Vagina (tissue), 2 donors: ENCODE measurements at regions not wholly inside any gene's neighbourhood (a gene's known extent, or its start where the extent isn't known, plus 50 kb on each side); places are given as distances from the start of the nearest gene placed in this dataset.

Experiments used
- DNase-seq, 2 donors: peaks; one replicate each; pipeline ENCODE4 v3.0.0-alpha.2; 2017; ENCODE audit errors: extremely low spot score in 2 of 2
- H3K27ac ChIP-seq: fragments of 200-600 bp; sonication (generic); one replicate; pipeline ENCODE4 v1.5.1; 2019
- H3K27me3 ChIP-seq: fragments of 200-600 bp; sonication (generic); one replicate; pipeline ENCODE4 v1.5.1; 2019
- H3K36me3 ChIP-seq, 2 donors: fragments of 200-600 bp; sonication (generic); one replicate each; pipeline ENCODE4 v1.5.1; 2017 to 2019
- H3K4me1 ChIP-seq: fragments of 200-600 bp; sonication (generic); one replicate; pipeline ENCODE4 v1.5.1; 2019
- H3K4me3 ChIP-seq, 2 donors: fragments of 200-600 bp; sonication (generic); 1 replicate in 1 of 2; 2 replicates in 1 of 2; pipeline ENCODE4 v1.5.1; 2016 to 2019
- H3K9me3 ChIP-seq: fragments of 200-600 bp; sonication (generic); one replicate; pipeline ENCODE4 v1.5.1; 2019
- POLR2A ChIP-seq, 2 donors: fragments of 450-650 bp; IDR thresholded peaks; one replicate each; pipeline ENCODE4 v1.6.1; 2017; ENCODE audit warnings: antibody characterized with exemption in 2 of 2, mild to moderate bottlenecking in 2 of 2, moderate library complexity in 2 of 2
- POLR2AphosphoS5 ChIP-seq, 2 donors: sonication (generic); formaldehyde crosslinking; IDR thresholded peaks; one replicate each; pipeline ENCODE4 v1.9.0; 2017; ENCODE audit warnings: antibody characterized with exemption in 2 of 2, mild to moderate bottlenecking in 2 of 2, low read depth in 1 of 2; ENCODE audit not compliant: insufficient read depth in 1 of 2
- intact Hi-C: fragments of 100-400 bp; cut with DNase I; formaldehyde crosslinking; loops from one replicate; pipeline ENCODE4 v1.15.1; 2023
- TF ChIP-seq, protein P1 (sequence below), 3 experiments: fragments of 450-650 bp in 2 of 3; fragments of 200-600 bp in 1 of 3; sonication (generic) in 1 of 3; IDR thresholded peaks; one replicate each; pipeline ENCODE4 v1.5.1; 2017 to 2019; ENCODE audit warnings: antibody characterized with exemption in 3 of 3, mild to moderate bottlenecking in 2 of 3, moderate library complexity in 2 of 3

DNA sequence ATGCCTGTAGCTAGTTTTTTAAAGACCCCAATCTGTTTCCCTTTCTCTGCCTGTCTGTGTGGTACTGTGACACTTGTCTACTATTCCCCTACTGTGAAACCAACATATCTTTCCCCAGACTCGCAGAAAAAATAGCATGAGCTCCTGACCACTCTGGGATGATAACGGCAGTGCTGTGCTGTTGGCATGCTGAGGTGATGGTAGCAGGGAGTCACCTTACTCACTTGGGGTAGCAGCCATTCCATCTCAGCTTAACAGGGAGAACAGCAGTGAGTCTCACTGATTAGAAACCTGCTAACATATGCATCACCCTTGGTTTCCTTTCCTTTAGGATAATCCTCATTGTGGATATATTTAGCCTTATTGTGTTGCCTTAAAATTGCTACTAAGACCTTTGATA lies 469.6 kb upstream of the FZD8 start:
- Histone ChIP-seq H3K4me1 (no peaks in the 10 kb centered on the region), H3K27ac (no peak overlapping the region), H3K36me3 (no peaks in the 10 kb centered on the region), H3K27me3 (no peaks in the 10 kb centered on the region), H3K9me3 (no peaks in the 10 kb centered on the region), H3K4me3 (no peak overlapping the region)
- DNase-seq: no peak
- TF ChIP-seq POLR2AphosphoS5 (IDR thresholded peaks at IDR 0.05; ENCODE audit: insufficient read depth in 1 of 2, low read depth in 1 of 2): no peak
- TF ChIP-seq, protein P1, sequence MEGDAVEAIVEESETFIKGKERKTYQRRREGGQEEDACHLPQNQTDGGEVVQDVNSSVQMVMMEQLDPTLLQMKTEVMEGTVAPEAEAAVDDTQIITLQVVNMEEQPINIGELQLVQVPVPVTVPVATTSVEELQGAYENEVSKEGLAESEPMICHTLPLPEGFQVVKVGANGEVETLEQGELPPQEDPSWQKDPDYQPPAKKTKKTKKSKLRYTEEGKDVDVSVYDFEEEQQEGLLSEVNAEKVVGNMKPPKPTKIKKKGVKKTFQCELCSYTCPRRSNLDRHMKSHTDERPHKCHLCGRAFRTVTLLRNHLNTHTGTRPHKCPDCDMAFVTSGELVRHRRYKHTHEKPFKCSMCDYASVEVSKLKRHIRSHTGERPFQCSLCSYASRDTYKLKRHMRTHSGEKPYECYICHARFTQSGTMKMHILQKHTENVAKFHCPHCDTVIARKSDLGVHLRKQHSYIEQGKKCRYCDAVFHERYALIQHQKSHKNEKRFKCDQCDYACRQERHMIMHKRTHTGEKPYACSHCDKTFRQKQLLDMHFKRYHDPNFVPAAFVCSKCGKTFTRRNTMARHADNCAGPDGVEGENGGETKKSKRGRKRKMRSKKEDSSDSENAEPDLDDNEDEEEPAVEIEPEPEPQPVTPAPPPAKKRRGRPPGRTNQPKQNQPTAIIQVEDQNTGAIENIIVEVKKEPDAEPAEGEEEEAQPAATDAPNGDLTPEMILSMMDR (IDR thresholded peaks at IDR 0.05): no peak
- no peak for TF ChIP-seq POLR2A (IDR thresholded peaks at IDR 0.05)
- intact Hi-C loops: no loop called here

DNA sequence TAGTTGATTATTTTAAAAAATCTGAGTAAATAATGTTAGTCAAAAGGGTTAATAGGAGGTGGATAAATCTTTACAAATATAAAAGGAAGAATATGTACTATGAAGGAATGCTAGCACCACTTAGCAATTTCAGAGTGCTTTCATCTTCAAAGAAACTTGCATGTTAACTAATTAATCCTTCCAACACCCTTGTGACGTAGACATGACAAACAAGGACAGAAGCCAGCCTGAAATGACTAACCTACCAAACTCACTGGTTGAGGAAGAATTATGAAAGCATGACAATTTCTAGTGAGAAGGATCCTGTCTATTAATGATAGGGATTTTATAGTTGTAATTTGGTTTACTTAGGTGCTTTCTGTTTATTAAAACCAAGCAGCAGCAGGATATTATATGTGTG lies 468.0 kb upstream of the FZD8 start:
- Histone ChIP-seq H3K4me1 (no peaks in the 10 kb centered on the region), H3K27ac (no peak overlapping the region), H3K9me3 (no peaks in the 10 kb centered on the region), H3K4me3 (no peak overlapping the region), H3K36me3 (no peaks in the 10 kb centered on the region), H3K27me3 (no peaks in the 10 kb centered on the region)
- intact Hi-C loops: no loop called here
- no peak for DNase-seq
- TF ChIP-seq, protein P1 (IDR thresholded peaks at IDR 0.05): no peak
- TF ChIP-seq POLR2A (IDR thresholded peaks at IDR 0.05): no peak
- no peak for TF ChIP-seq POLR2AphosphoS5 (IDR thresholded peaks at IDR 0.05; ENCODE audit: insufficient read depth in 1 of 2, low read depth in 1 of 2)

DNA sequence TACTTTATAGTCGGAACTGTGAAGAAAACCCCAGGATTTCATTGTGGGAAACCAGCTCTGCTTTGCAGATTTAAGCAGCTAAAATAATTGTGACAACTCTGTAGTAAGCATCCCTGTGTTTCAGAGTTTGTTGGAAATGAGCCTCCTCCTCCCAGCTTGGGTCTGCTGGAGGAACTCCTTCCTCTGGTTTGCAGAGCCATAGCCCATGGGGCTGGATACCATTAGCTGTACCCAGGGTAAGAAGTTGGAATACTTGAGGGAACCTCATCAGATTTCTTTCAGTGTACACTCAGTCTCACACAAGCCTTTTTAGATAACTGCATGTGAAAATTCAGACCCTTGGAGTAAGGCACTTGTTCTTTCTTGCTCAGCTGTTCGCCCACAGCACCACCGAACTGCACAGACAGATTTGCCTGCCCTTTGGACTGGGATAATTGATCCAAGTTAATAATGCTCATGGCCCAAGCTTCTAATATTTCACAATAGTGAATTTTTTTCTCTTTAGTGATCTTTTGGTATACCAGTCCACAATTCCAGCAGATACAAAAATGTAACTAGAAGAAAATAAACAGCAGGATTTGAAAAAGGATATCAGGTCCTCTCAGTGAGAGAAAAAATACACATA lies 467.4 kb upstream of the FZD8 start:
- DNase-seq: no peak
- no peaks in the 10 kb centered on the region for H3K4me1 ChIP-seq
- H3K27ac ChIP-seq: no peak overlapping the region
- no peaks in the 10 kb centered on the region for H3K27me3 ChIP-seq
- TF ChIP-seq, protein P1 (IDR thresholded peaks at IDR 0.05): no peak
- TF ChIP-seq POLR2A (IDR thresholded peaks at IDR 0.05): no peak
- no peak for TF ChIP-seq POLR2AphosphoS5 (IDR thresholded peaks at IDR 0.05; ENCODE audit: insufficient read depth in 1 of 2, low read depth in 1 of 2)
- no peaks in the 10 kb centered on the region for H3K36me3 ChIP-seq
- no peaks in the 10 kb centered on the region for H3K9me3 ChIP-seq
- no peak overlapping the region for H3K4me3 ChIP-seq
- intact Hi-C loops: no loop called here

DNA sequence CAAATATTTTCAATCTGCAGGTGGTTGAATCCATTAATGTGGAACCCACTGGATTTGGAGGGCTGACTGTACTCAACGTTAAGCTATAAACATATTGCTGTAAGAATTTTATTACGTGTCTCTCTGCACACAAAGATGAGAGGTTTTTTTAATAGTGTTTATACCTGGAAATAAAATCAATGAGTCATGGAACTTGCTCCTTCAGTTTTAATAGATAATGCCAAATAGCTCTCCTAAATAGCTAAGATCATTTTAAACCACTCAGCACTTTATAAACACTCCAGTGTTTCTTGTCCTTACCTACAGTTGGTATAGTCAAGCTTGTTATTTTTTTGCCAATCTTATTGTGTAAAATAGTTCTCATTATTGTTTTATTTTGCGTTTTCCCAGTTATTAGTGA lies 455.6 kb upstream of the FZD8 start:
- Histone ChIP-seq H3K4me3 (no peak overlapping the region), H3K4me1 (no peaks in the 10 kb centered on the region), H3K36me3 (no peaks in the 10 kb centered on the region), H3K27me3 (no peaks in the 10 kb centered on the region), H3K27ac (no peak overlapping the region), H3K9me3 (no peaks in the 10 kb centered on the region)
- TF ChIP-seq POLR2AphosphoS5 (IDR thresholded peaks at IDR 0.05; ENCODE audit: insufficient read depth in 1 of 2, low read depth in 1 of 2) (no peak), POLR2A (IDR thresholded peaks at IDR 0.05) (no peak)
- TF ChIP-seq, protein P1 (IDR thresholded peaks at IDR 0.05): no peak
- intact Hi-C loops: no loop called here
- DNase-seq: no peak

DNA sequence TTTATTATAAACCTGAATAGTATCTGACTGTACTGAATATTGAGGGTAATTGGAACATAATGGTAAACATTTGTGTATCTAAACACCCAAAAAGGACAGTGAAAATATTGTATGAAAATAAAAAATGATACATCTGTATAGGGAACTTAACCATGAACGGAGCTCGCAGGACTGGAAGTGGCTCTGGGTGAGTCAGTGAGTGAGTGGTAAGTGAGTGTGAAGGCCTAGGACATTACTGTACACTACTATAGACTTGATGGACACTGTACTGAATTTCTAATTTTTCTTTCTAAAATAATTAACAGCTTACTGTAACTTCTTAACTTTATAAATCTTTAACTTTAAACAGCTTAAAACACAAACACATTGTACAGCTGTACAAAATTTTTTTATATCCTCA lies 454.5 kb upstream of the FZD8 start:
- no peaks in the 10 kb centered on the region for H3K36me3 ChIP-seq
- DNase-seq: no peak
- TF ChIP-seq, protein P1 (IDR thresholded peaks at IDR 0.05): no peak
- H3K27me3 ChIP-seq: no peaks in the 10 kb centered on the region
- no peak overlapping the region for H3K27ac ChIP-seq
- H3K9me3 ChIP-seq: no peaks in the 10 kb centered on the region
- H3K4me1 ChIP-seq: no peaks in the 10 kb centered on the region
- H3K4me3 ChIP-seq: no peak overlapping the region
- intact Hi-C loops: no loop called here
